H1 (cell line): ENCODE measurements at regions not wholly inside any gene's neighbourhood (a gene's known extent, or its start where the extent isn't known, plus 50 kb on each side); places are given as distances from the start of the nearest gene placed in this dataset.

Experiments
- CTCF ChIA-PET: fragments of 300-600 bp; sonication (Branson Sonifier 250); formaldehyde crosslinking; loops from one replicate; lab custom pipeline; 2021; ENCODE audit not compliant: partially characterized antibody; lab: Charles Lee
- POLR2A ChIA-PET: fragments of 300-600 bp; sonication (Branson Sonifier 250); formaldehyde crosslinking; loops from one replicate; lab custom pipeline; 2021; ENCODE audit warnings: inconsistent platforms; ENCODE audit not compliant: partially characterized antibody; lab: Charles Lee
- DNase-seq, 2 experiments: peaks; one replicate each; pipeline versions ENCODE4 v3.0.0 to v3.0.0-alpha.2; 2010 to 2022; ENCODE audit warnings: low spot score in 2 of 2, low read depth in 1 of 2, mixed read lengths in 1 of 2
- FAIRE-seq: peaks from 2 replicates; lab custom pipeline; 2011; peaks lifted over from hg19 to GRCh38; lab: Jason Lieb, UNC
- H2AFZ ChIP-seq: 2 replicates; pipeline ENCODE4 v1.8.1; 2012; ENCODE audit warnings: low read length, inconsistent platforms
- H2AK5ac ChIP-seq: 2 replicates; pipeline ENCODE4 v1.6.1; 2013; ENCODE audit warnings: low read depth, low read length
- H2BK120ac ChIP-seq: replicated peaks from 2 replicates; pipeline ENCODE3; 2013; ENCODE audit warnings: low read depth, low read length, inconsistent platforms
- H2BK12ac ChIP-seq: 2 replicates; pipeline ENCODE4 v1.6.1; 2013; ENCODE audit warnings: low read depth, low read length
- H2BK15ac ChIP-seq: 2 replicates; pipeline ENCODE4 v1.6.1; 2013; ENCODE audit warnings: low read length
- H2BK20ac ChIP-seq: 2 replicates; pipeline ENCODE4 v1.6.1; 2013; ENCODE audit warnings: low read length
- H2BK5ac ChIP-seq: 2 replicates; pipeline ENCODE4 v1.6.1; 2013; ENCODE audit warnings: low read depth, low read length
- H3K14ac ChIP-seq: 2 replicates; pipeline ENCODE4 v1.6.1; 2013; ENCODE audit warnings: inconsistent platforms; ENCODE audit not compliant: insufficient read length
- H3K18ac ChIP-seq: 2 replicates; pipeline ENCODE4 v1.6.1; 2013; ENCODE audit warnings: low read length; ENCODE audit errors: extremely low read depth
- H3K23ac ChIP-seq: 2 replicates; pipeline ENCODE4 v1.6.1; 2013; ENCODE audit warnings: inconsistent platforms; ENCODE audit not compliant: insufficient read length
- H3K23me2 ChIP-seq: 2 replicates; pipeline ENCODE4 v1.6.1; 2013; ENCODE audit warnings: low read depth, low read length
- H3K27ac ChIP-seq: 2 replicates; pipeline ENCODE4 v1.6.1; 2011; ENCODE audit warnings: low read depth, low read length, inconsistent platforms
- H3K27me3 ChIP-seq, 4 experiments: replicated peaks in 1 of 4; 1 replicate in 1 of 4; 2 replicates in 3 of 4; pipeline versions ENCODE4 v1.6.1 to v1.8.1; 2011 to 2013; ENCODE audit warnings: low read length in 3 of 4, mild to moderate bottlenecking in 3 of 4, inconsistent platforms in 2 of 4, mixed read lengths in 2 of 4, moderate library complexity in 1 of 4; ENCODE audit not compliant: control insufficient read depth in 3 of 4, insufficient read depth in 3 of 4; ENCODE audit errors: extremely low read depth in 1 of 4
- H3K36me3 ChIP-seq, 4 experiments: 2 replicates each; pipeline versions ENCODE4 v1.6.1 to v1.8.1; 2011 to 2013; ENCODE audit warnings: mild to moderate bottlenecking in 4 of 4, low read length in 3 of 4, moderate library complexity in 2 of 4, control low read depth in 1 of 4, inconsistent platforms in 1 of 4; ENCODE audit not compliant: insufficient read depth in 4 of 4, control insufficient read depth in 2 of 4
- H3K4ac ChIP-seq: replicated peaks from 2 replicates; pipeline ENCODE3; 2013; ENCODE audit warnings: low read length, low read depth, mixed read lengths, inconsistent platforms; ENCODE audit not compliant: insufficient read length
- H3K4me1 ChIP-seq, 4 experiments: replicated peaks in 1 of 4; 1 replicate in 1 of 4; 2 replicates in 3 of 4; pipeline versions ENCODE4 v1.6.1 to v1.8.1; 2011 to 2013; ENCODE audit warnings: low read length in 3 of 4, inconsistent platforms in 2 of 4, mixed read lengths in 1 of 4; ENCODE audit not compliant: insufficient read depth in 4 of 4, control insufficient read depth in 3 of 4
- H3K4me2 ChIP-seq, 2 experiments: 2 replicates each; pipeline versions ENCODE4 v1.6.1 to v1.8.1; 2011 to 2013; ENCODE audit warnings: low read depth in 2 of 2, low read length in 2 of 2, control low read depth in 1 of 2, inconsistent platforms in 1 of 2, mild to moderate bottlenecking in 1 of 2; ENCODE audit not compliant: insufficient read depth in 1 of 2
- H3K4me3 ChIP-seq, 4 experiments: fragments of 200-600, 300-600 bp in 1 of 4; sonication (generic), shearing (Covaris generic), sonication (Bioruptor Twin) in 1 of 4; 2 replicates each; pipeline versions ENCODE4 v1.5.1 to v1.8.1; 2011 to 2016; ENCODE audit warnings: low read length in 4 of 4, low read depth in 3 of 4, control low read depth in 2 of 4, inconsistent platforms in 2 of 4, mild to moderate bottlenecking in 2 of 4, mixed read lengths in 1 of 4, moderate library complexity in 1 of 4; ENCODE audit not compliant: insufficient read depth in 2 of 4; ENCODE audit errors: extremely low read depth in 1 of 4
- H3K56ac ChIP-seq: replicated peaks from 2 replicates; pipeline ENCODE3; 2013; ENCODE audit warnings: low read depth, mild to moderate bottlenecking, mixed read lengths, low read length, inconsistent platforms; ENCODE audit not compliant: insufficient read length
- H3K79me1 ChIP-seq: 2 replicates; pipeline ENCODE4 v1.6.1; 2013; ENCODE audit warnings: low read depth, low read length, control low read depth
- H3K79me2 ChIP-seq, 2 experiments: 2 replicates each; pipeline versions ENCODE4 v1.6.1 to v1.8.1; 2012 to 2013; ENCODE audit warnings: low read length in 2 of 2, mild to moderate bottlenecking in 2 of 2, inconsistent platforms in 1 of 2; ENCODE audit not compliant: insufficient read depth in 2 of 2, control insufficient read depth in 1 of 2
- H3K9ac ChIP-seq, 4 experiments: replicated peaks in 1 of 4; 1 replicate in 1 of 4; 2 replicates in 3 of 4; pipeline versions ENCODE4 v1.6.1 to v1.8.1; 2011 to 2013; ENCODE audit warnings: low read depth in 3 of 4, low read length in 3 of 4, control low read depth in 2 of 4, mild to moderate bottlenecking in 2 of 4, moderate library complexity in 2 of 4, inconsistent platforms in 1 of 4; ENCODE audit errors: extremely low read depth in 1 of 4
- H3K9me3 ChIP-seq, 2 experiments: 2 replicates each; pipeline versions ENCODE4 v1.6.1 to v1.8.1; 2012 to 2013; ENCODE audit warnings: mild to moderate bottlenecking in 2 of 2, moderate library complexity in 2 of 2, control low read depth in 1 of 2, inconsistent platforms in 1 of 2, low read depth in 1 of 2, low read length in 1 of 2, mixed read lengths in 1 of 2; ENCODE audit not compliant: insufficient read depth in 2 of 2
- H4K20me1 ChIP-seq, 2 experiments: replicated peaks in 1 of 2; 2 replicates each; pipeline versions ENCODE3 to v1.8.1; 2011 to 2013; ENCODE audit warnings: inconsistent platforms in 2 of 2, low read length in 2 of 2, mild to moderate bottlenecking in 1 of 2; ENCODE audit not compliant: insufficient read depth in 2 of 2, control insufficient read depth in 1 of 2
- H4K5ac ChIP-seq: 2 replicates; pipeline ENCODE4 v1.6.1; 2013; ENCODE audit warnings: low read length, low read depth, mixed read lengths, inconsistent platforms; ENCODE audit not compliant: insufficient read length
- H4K8ac ChIP-seq: 2 replicates; pipeline ENCODE4 v1.8.0; 2013; ENCODE audit warnings: mild to moderate bottlenecking, moderate library complexity, low read length, inconsistent platforms; ENCODE audit not compliant: insufficient read depth; ENCODE audit errors: extremely low read depth
- H4K91ac ChIP-seq: replicated peaks from 2 replicates; pipeline ENCODE3; 2013; ENCODE audit warnings: low read length, mixed read lengths, inconsistent platforms; ENCODE audit not compliant: insufficient read length
- ATF3 ChIP-seq: IDR thresholded peaks from 2 replicates; pipeline ENCODE4 v1.6.1; 2011; ENCODE audit warnings: low read depth, mild to moderate bottlenecking, low read length; ENCODE audit not compliant: insufficient read depth
- CEBPB ChIP-seq: IDR thresholded peaks from 2 replicates; pipeline ENCODE4 v1.6.1; 2012; ENCODE audit warnings: low read depth, low read length
- E2F6 ChIP-seq: IDR thresholded peaks from 2 replicates; pipeline ENCODE4 v1.6.1; 2012; ENCODE audit warnings: inconsistent platforms
- EP300 ChIP-seq, 2 experiments: IDR thresholded peaks; 1 replicate in 1 of 2; 2 replicates in 1 of 2; pipeline ENCODE4 v1.6.1; 2011 to 2012; ENCODE audit warnings: low read depth in 2 of 2, low read length in 2 of 2, mild to moderate bottlenecking in 2 of 2, borderline replicate concordance in 1 of 2, inconsistent platforms in 1 of 2, moderate library complexity in 1 of 2
- FOSL1 ChIP-seq: IDR thresholded peaks from 2 replicates; pipeline ENCODE4 v1.6.1; 2011; ENCODE audit warnings: mild to moderate bottlenecking, low read depth, low read length, moderate library complexity; ENCODE audit not compliant: insufficient read depth
- GTF2F1 ChIP-seq: IDR thresholded peaks from 2 replicates; pipeline ENCODE4 v1.6.1; 2012; ENCODE audit warnings: low read depth, low read length, improper control_type of control experiment, borderline replicate concordance
- HDAC6 ChIP-seq: IDR thresholded peaks from one replicate; pipeline ENCODE4 v1.7.1; 2012; ENCODE audit warnings: low read depth, mild to moderate bottlenecking, inconsistent platforms, low read length, moderate library complexity
- JUND ChIP-seq: IDR thresholded peaks from 2 replicates; pipeline ENCODE4 v1.6.1; 2011; ENCODE audit warnings: mild to moderate bottlenecking, improper control_type of control experiment, low read length
- PHF8 ChIP-seq: fragments of 200-600 bp; sonication (generic); conservative IDR thresholded peaks from 2 replicates; pipeline ENCODE4 v1.7.1; 2012; ENCODE audit warnings: low read depth, mild to moderate bottlenecking, inconsistent platforms, low read length, moderate library complexity
- POLR2AphosphoS5 ChIP-seq: IDR thresholded peaks from 2 replicates; pipeline ENCODE4 v1.6.1; 2011; ENCODE audit warnings: low read depth, low read length
- RAD21 ChIP-seq, 2 experiments: IDR thresholded peaks in 1 of 2; conservative IDR thresholded peaks in 1 of 2; 2 replicates each; pipeline ENCODE4 v1.6.1; 2011; ENCODE audit warnings: low read depth in 2 of 2, low read length in 2 of 2, improper control_type of control experiment in 1 of 2, inconsistent platforms in 1 of 2, mild to moderate bottlenecking in 1 of 2, moderate library complexity in 1 of 2
- RFX5 ChIP-seq: IDR thresholded peaks from 2 replicates; pipeline ENCODE4 v1.6.1; 2011; ENCODE audit warnings: low read depth, low read length, improper control_type of control experiment, borderline replicate concordance
- RNF2 ChIP-seq: fragments of 200-900, 300-1000 bp; sonication (generic); IDR thresholded peaks from 2 replicates; pipeline ENCODE4 v1.7.1; 2016; ENCODE audit warnings: borderline replicate concordance, low read depth, mild to moderate bottlenecking, antibody characterized with exemption, low read length; ENCODE audit not compliant: poor library complexity, severe bottlenecking; ENCODE audit errors: missing control alignments
- RXRA ChIP-seq: IDR thresholded peaks from 2 replicates; pipeline ENCODE4 v1.6.1; 2011; ENCODE audit warnings: low read depth, mild to moderate bottlenecking, low read length, moderate library complexity; ENCODE audit not compliant: insufficient read depth

- FAIRE-seq (no peak), DNase-seq (no peak)
- Histone ChIP-seq H3K27ac (no peak overlapping the region), H3K9me3 (no peaks in the 10 kb centered on the region), H4K5ac (no peak overlapping the region), H3K4me3 (no peak overlapping the region), H3K79me2 (no peaks in the 10 kb centered on the region), H2BK120ac (no peak overlapping the region), H3K4me2 (no peak overlapping the region), H2BK12ac (no peak overlapping the region), H3K14ac (no peak overlapping the region), H3K23me2 (no peaks in the 10 kb centered on the region), H3K36me3 (no peaks in the 10 kb centered on the region), H3K4me1 (no peaks in the 10 kb centered on the region), H3K9ac (no peak overlapping the region), H2BK5ac (no peak overlapping the region), H4K91ac (no peak overlapping the region), H2AK5ac (no peak overlapping the region), H4K8ac (no peak overlapping the region), H2BK20ac (no peak overlapping the region), H4K20me1 (no peaks in the 10 kb centered on the region), H2BK15ac (no peak overlapping the region), H3K27me3 (no peaks in the 10 kb centered on the region), H3K79me1 (no peaks in the 10 kb centered on the region), H3K23ac (no peak overlapping the region), H3K56ac (no peak overlapping the region), H3K18ac (no peak overlapping the region), H2AFZ (no peak overlapping the region), H3K4ac (no peak overlapping the region)
- ChIA-PET POLR2A (no interaction called here), CTCF (no interaction called here)
- TF ChIP-seq E2F6 (no peak), EP300 (IDR thresholded peaks at IDR 0.05; ENCODE audit: borderline replicate concordance in 1 of 2, low read depth in 2 of 2, low read length in 2 of 2) (no peak), JUND (no peak), CEBPB (no peak), HDAC6 (no peak), PHF8 (no peak), ATF3 (no peak), RXRA (no peak), RFX5 (no peak), RNF2 (no peak), POLR2AphosphoS5 (no peak), RAD21 (IDR thresholded peaks at IDR 0.05 in 1 of 2, conservative IDR thresholded peaks at IDR 0.05 in 1 of 2; ENCODE audit: low read depth in 2 of 2, low read length in 2 of 2) (no peak), FOSL1 (no peak), GTF2F1 (no peak)
These were observed 811.7 kb upstream of the GRAMD2B start for GRCh38 chr5:125611541-125611940.
